Upper lobe of left lung (tissue), 4 donors: ENCODE measurements at regions not wholly inside any gene's neighbourhood (a gene's known extent, or its start where the extent isn't known, plus 50 kb on each side); places are given as distances from the start of the nearest gene placed in this dataset.

Experiments used
- CTCF ChIP-seq, 6 experiments: fragments of 450-650 bp in 4 of 6; fragments of 200-600 bp in 2 of 6; sonication (generic) in 2 of 6; IDR thresholded peaks; one replicate each; pipeline ENCODE4 v1.5.1; 2016 to 2019; ENCODE audit warnings: antibody characterized with exemption in 6 of 6
- EP300 ChIP-seq, 4 donors: sonication (generic); formaldehyde crosslinking; IDR thresholded peaks; one replicate each; pipeline ENCODE4 v1.5.1; 2017; ENCODE audit warnings: antibody characterized with exemption in 4 of 4, control low read depth in 2 of 4
- POLR2A ChIP-seq, 4 donors: fragments of 450-650 bp; IDR thresholded peaks; one replicate each; pipeline ENCODE4 v1.5.1; 2016 to 2017; ENCODE audit warnings: antibody characterized with exemption in 4 of 4, mild to moderate bottlenecking in 2 of 4

- TF ChIP-seq CTCF (IDR thresholded peaks at IDR 0.05): no peak
- no peak for TF ChIP-seq EP300 (IDR thresholded peaks at IDR 0.05)
- no peak for TF ChIP-seq POLR2A (IDR thresholded peaks at IDR 0.05)
Observed at GRCh38 chr1:235054466-235054865, 74.2 kb downstream of the TOMM20 start.
